Left lung (tissue), 4 donors: ENCODE measurements at regions not wholly inside any gene's neighbourhood (a gene's known extent, or its start where the extent isn't known, plus 50 kb on each side); places are given as distances from the start of the nearest gene placed in this dataset.

Experiments used
- ATAC-seq: fragments of 200-7000 bp; cut with Tn5 transposase; one replicate; pipeline ENCODE4 v1.9.1; 2020; ENCODE audit warnings: moderate library complexity
- DNase-seq, 4 donors: peaks; one replicate each; pipeline ENCODE4 v3.0.0-alpha.2; 2013 to 2020
- H3K27ac ChIP-seq, 2 donors: fragments of 200-600 bp; sonication (generic) in 1 of 2; one replicate each; pipeline versions ENCODE4 v1.5.0 to v1.8.0; 2020 to 2021
- H3K27me3 ChIP-seq, 2 donors: fragments of 200-600 bp; sonication (generic) in 1 of 2; one replicate each; pipeline versions ENCODE4 v1.5.0 to v1.8.0; 2020 to 2021
- H3K36me3 ChIP-seq, 2 donors: fragments of 200-600 bp; sonication (generic) in 1 of 2; one replicate each; pipeline versions ENCODE4 v1.5.0 to v1.8.0; 2020 to 2021
- H3K4me1 ChIP-seq, 2 donors: fragments of 200-600 bp; one replicate each; pipeline ENCODE4 v1.8.0; 2021
- H3K4me3 ChIP-seq, 2 donors: fragments of 200-600 bp; sonication (generic) in 1 of 2; one replicate each; pipeline versions ENCODE4 v1.5.0 to v1.8.0; 2020 to 2021; ENCODE audit warnings: mild to moderate bottlenecking in 1 of 2
- H3K9me3 ChIP-seq, 2 donors: fragments of 200-600 bp; sonication (generic) in 1 of 2; one replicate each; pipeline versions ENCODE4 v1.5.0 to v1.8.0; 2020 to 2021
- CTCF ChIP-seq, 2 donors: fragments of 200-600 bp; sonication (generic) in 1 of 2; IDR thresholded peaks; one replicate each; pipeline versions ENCODE4 v1.5.0 to v1.8.0; 2021; ENCODE audit warnings: antibody characterized with exemption in 2 of 2
- intact Hi-C, 2 donors: fragments of 100-400 bp; cut with DNase I; formaldehyde crosslinking; loops; one replicate each; pipeline versions ENCODE4 v1.11.2 to v1.14.2; 2022
- donor health status: DM: no; HTN: yes; CAD: no.
- donor health status: DM: no; HTN: no; CAD: no.

DNA sequence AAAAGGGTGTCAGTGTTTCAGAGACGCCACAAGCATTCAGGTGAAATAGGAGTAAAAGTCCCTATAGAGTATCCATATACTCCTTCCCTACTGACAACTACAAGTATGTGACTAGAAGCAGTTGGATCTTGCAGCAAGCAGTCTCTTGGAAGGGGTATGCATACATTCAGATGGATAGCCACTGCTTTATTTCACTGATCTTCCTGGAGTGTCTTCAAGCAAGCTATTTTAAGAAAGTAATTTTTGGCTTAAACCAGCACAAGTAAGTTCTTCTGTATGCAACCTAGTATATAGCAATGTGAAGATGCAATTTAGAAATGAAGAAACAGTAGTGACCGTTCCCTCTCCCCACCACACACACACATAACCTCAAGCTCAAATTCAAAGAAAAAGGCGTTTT, 446.8 kb upstream of the CDH18 start:
- Histone ChIP-seq H3K27ac (no peak overlapping the region), H3K36me3 (no peaks in the 10 kb centered on the region), H3K4me1 (no peaks in the 10 kb centered on the region), H3K27me3 (no peaks in the 10 kb centered on the region), H3K9me3 (no peaks in the 10 kb centered on the region), H3K4me3 (no peak overlapping the region)
- no peak for DNase-seq
- ATAC-seq, result no peak
- intact Hi-C loops, result no loop called here
- TF ChIP-seq CTCF (IDR thresholded peaks at IDR 0.05), result no peak

DNA sequence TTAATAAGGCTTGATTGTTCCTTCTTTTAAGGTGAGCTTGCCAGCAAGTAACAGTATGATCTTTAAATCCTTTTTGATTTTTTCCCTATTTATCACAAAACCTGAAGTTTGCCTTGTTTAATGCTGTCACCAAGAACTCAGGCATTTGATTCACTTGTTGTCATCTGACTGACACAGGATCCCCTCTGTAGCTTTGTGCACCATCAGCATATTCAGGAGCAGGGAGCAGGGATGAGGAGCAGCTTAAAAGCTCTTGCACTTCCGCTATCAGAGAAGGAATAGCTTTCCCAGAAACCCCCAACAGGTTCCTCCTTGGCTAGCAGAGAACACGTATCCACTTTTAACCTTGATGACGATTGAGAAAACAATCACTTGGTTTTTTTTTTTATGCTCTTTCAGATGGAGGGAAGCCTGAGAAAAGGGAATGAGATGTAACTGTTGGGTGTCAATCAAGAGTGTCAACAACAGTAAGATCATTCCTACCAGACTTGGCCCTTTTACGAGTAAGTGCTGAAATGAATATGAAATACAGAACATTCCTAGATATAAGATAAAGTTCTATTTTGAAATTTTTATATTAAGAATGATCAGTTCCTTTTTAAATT, 433.1 kb upstream of the CDH18 start:
- Histone ChIP-seq H3K4me1 (no peaks in the 10 kb centered on the region), H3K36me3 (no peaks in the 10 kb centered on the region), H3K27me3 (no peaks in the 10 kb centered on the region), H3K4me3 (no peak overlapping the region), H3K9me3 (peaks cover 0 to 8% of the 10 kb centered on the region in 2 donors), H3K27ac (no peak overlapping the region)
- ATAC-seq (no peak), DNase-seq (no peak)
- no peak for TF ChIP-seq CTCF (IDR thresholded peaks at IDR 0.05)
- intact Hi-C loops, result no loop called here
